Astrocyte of the spinal cord (primary cell): ENCODE measurements at regions not wholly inside any gene's neighbourhood (a gene's known extent, or its start where the extent isn't known, plus 50 kb on each side); places are given as distances from the start of the nearest gene placed in this dataset.
"Not testable (repeated sequence)": the region's sequence is repeated elsewhere in the genome, so short reads cannot be mapped to it uniquely, and the experiment has no call there.

ENCODE experiments used
- DNase-seq: peaks from one replicate; pipeline ENCODE4 v3.0.0; 2011; ENCODE audit warnings: low read depth, low spot score
- H3K4me3 ChIP-seq: 2 replicates; pipeline ENCODE4 v1.5.1; 2011; ENCODE audit warnings: low read depth, mild to moderate bottlenecking, low read length, moderate library complexity
- in situ Hi-C: cut with HindIII; loops from 2 replicates; pipeline ENCODE4 v1.10.0; 2017; ENCODE audit warnings: low sequenced_read_pairs
- TF ChIP-seq, protein P1 (sequence below): IDR thresholded peaks from 2 replicates; pipeline ENCODE4 v1.5.1; 2012; ENCODE audit warnings: low read depth, mild to moderate bottlenecking, low read length, inconsistent platforms

DNA sequence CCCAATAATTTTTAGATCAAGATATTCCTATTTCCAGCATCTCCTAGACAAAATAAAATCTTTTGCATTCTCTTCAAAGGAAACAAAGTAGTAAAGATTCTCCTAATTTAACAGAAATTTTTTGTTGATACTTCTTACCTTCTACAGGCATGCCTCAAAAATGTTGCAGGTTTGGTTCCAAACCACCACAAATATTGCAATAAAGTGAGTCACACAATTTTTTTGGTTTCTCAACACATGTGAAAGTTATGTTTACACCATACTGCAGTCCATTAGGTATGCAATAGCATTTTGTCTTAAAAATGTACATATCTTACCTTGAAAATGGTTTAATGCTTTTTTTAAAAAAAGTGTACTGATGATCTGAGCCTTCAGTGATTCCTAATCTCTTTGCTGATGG, 65.6 kb upstream of the USP15 start:
- TF ChIP-seq, protein P1, sequence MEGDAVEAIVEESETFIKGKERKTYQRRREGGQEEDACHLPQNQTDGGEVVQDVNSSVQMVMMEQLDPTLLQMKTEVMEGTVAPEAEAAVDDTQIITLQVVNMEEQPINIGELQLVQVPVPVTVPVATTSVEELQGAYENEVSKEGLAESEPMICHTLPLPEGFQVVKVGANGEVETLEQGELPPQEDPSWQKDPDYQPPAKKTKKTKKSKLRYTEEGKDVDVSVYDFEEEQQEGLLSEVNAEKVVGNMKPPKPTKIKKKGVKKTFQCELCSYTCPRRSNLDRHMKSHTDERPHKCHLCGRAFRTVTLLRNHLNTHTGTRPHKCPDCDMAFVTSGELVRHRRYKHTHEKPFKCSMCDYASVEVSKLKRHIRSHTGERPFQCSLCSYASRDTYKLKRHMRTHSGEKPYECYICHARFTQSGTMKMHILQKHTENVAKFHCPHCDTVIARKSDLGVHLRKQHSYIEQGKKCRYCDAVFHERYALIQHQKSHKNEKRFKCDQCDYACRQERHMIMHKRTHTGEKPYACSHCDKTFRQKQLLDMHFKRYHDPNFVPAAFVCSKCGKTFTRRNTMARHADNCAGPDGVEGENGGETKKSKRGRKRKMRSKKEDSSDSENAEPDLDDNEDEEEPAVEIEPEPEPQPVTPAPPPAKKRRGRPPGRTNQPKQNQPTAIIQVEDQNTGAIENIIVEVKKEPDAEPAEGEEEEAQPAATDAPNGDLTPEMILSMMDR = no peak
- no peak for DNase-seq
- in situ Hi-C loops = no loop called here
- H3K4me3 ChIP-seq = no peak overlapping the region

DNA sequence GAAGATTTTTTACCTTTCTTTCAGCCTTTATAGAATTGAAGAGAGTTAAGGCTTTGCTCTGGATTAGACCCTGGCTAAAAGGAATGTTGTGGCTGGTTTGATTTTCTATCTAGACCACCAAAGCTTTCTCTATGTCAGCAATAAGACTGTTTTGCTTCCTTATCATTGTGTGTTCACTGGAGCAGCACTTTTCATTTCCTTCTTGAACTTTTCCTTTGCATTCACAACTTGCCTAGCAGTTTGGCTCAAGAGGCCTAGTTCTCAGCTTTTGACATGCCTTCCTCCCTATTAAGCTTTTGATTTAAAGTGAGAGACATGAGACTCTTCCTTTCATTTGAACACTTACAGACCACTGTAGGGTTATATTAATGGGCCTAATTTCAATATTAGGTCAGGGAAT, 64.1 kb upstream of the USP15 start:
- H3K4me3 ChIP-seq = no peak overlapping the region
- TF ChIP-seq, protein P1 = no peak
- no peak for DNase-seq
- in situ Hi-C loops = no loop called here

DNA sequence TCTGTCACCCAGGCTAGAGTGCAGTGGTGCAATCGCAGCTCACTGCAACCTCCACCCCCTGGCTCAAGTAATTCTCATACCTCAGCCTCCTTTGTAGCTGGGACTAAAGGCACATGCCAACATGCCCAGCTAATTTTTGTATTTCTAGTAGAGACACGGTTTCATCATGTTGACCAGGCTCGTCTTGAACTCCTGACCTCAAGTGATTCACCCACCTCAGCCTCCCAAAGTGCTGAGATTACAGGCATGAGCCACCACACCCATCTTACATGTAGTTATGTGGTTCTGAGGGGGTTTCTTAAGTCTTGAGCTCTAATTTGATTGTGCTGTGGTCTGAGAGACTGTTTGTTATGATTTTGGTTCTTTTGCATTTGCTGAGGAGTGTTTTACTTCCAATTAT, 57.3 kb upstream of the USP15 start:
- H3K4me3 ChIP-seq, DNase-seq, in situ Hi-C loops: not testable (repeated sequence)

DNA sequence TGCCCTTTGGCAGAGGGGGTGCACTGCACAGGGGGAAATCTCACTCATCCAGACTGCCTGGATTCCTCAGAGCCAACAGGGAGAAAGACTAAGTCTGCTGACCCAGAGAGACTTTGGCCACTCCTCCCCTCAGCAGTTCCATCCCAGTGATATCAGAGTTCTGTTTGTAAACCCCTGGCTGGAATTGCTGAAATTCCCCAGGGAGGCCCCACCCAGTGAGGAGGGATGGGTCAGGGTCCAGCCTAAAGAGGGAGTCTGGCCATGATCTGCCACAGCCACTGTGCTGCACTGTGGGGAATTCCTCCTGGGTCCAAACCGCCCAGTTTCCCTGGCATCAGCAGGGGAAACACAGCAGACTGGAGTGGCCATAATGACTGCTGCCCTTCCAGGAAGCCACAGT, 54.9 kb upstream of the USP15 start:
- TF ChIP-seq, protein P1 = no peak
- no peak for DNase-seq
- in situ Hi-C loops = no loop called here
- no peak overlapping the region for H3K4me3 ChIP-seq

DNA sequence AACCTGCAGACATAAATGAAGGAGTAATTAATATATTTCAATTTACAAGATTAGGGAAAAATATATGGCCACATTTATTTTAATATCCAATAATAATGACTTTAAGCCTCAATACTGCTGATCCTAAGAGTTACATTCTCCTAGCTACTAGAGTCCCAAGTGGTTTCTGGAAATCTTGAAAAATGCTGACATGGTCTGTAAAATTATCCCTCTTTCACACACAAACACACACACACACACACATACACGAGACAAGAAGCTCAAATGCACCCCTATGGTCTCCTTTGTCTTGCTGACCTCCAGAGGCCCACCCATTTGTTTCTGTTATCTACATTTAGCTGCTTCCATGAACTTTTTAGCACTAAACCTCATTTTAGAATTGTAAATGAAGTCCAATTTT, 53.0 kb upstream of the USP15 start:
- TF ChIP-seq, protein P1 = no peak
- in situ Hi-C loops = no loop called here
- no peak for DNase-seq
- no peak overlapping the region for H3K4me3 ChIP-seq
